Subcutaneous abdominal adipose tissue (tissue), 5 donors: ENCODE measurements at regions not wholly inside any gene's neighbourhood (a gene's known extent, or its start where the extent isn't known, plus 50 kb on each side); places are given as distances from the start of the nearest gene placed in this dataset.

Source experiments
- H3K27ac ChIP-seq: one replicate; pipeline ENCODE4 v1.7.0; 2013; ENCODE audit warnings: low read depth, mild to moderate bottlenecking, inconsistent platforms, low read length, moderate library complexity
- H3K27me3 ChIP-seq, 5 donors: one replicate each; pipeline ENCODE4 v1.7.0; 2013; ENCODE audit warnings: low read length in 5 of 5, inconsistent platforms in 1 of 5; ENCODE audit not compliant: control insufficient read depth in 5 of 5, insufficient read depth in 4 of 5
- H3K36me3 ChIP-seq, 5 donors: one replicate each; pipeline ENCODE4 v1.7.0; 2013; ENCODE audit warnings: low read length in 5 of 5; ENCODE audit not compliant: control insufficient read depth in 5 of 5, insufficient read depth in 5 of 5
- H3K4me1 ChIP-seq, 5 donors: one replicate each; pipeline ENCODE4 v1.7.0; 2013; ENCODE audit warnings: low read length in 5 of 5, mild to moderate bottlenecking in 3 of 5, moderate library complexity in 1 of 5; ENCODE audit not compliant: control insufficient read depth in 5 of 5, insufficient read depth in 5 of 5
- H3K4me3 ChIP-seq, 5 donors: one replicate each; pipeline ENCODE4 v1.7.0; 2013; ENCODE audit warnings: low read length in 5 of 5, low read depth in 1 of 5
- H3K9ac ChIP-seq, 5 donors: one replicate each; pipeline ENCODE4 v1.7.0; 2013; ENCODE audit warnings: low read length in 5 of 5, mild to moderate bottlenecking in 4 of 5, moderate library complexity in 3 of 5
- H3K9me3 ChIP-seq, 5 donors: one replicate each; pipeline ENCODE4 v1.7.0; 2013; ENCODE audit warnings: low read length in 5 of 5; ENCODE audit not compliant: control insufficient read depth in 5 of 5
- donor health status: healthy.
- donor health status: healthy.
- donor health status: healthy.
- donor health status: healthy.
- donor health status: healthy.

GRCh38 chr6:155791186-155791585 is 335.5 kb upstream of the NOX3 start:
- no peak overlapping the region for H3K4me3 ChIP-seq
- H3K27me3 ChIP-seq, result no peaks in the 10 kb centered on the region
- peaks cover 0 to 10% (median 3%) of the 10 kb centered on the region in 5 donors for H3K9me3 ChIP-seq
- H3K9ac ChIP-seq, result no peak overlapping the region
- no peak overlapping the region for H3K27ac ChIP-seq
- no peaks in the 10 kb centered on the region for H3K4me1 ChIP-seq
- H3K36me3 ChIP-seq, result no peaks in the 10 kb centered on the region

DNA sequence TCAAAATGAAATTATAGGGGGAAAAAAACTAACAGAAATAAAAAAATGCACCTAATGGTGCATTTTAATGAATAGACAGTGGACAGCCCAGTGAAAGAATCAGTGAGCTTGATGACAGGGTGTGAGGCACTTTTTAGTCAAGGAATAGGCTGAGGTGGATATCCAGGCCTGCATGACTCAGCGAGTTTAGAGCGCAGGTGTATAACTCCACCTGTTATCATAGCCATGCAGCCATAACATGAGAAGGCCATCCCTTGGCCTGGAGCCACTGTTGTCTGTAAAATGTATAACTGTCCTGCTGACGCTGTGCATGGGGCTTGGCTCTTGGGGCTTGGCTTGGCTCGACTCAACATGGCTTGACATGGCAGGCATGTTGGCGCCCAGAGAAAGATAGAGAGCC is 331.5 kb upstream of the NOX3 start:
- Histone ChIP-seq H3K4me1 (no peaks in the 10 kb centered on the region), H3K27ac (no peak overlapping the region), H3K4me3 (no peak overlapping the region), H3K9ac (no peak overlapping the region), H3K9me3 (no peaks in the 10 kb centered on the region), H3K36me3 (no peaks in the 10 kb centered on the region), H3K27me3 (no peaks in the 10 kb centered on the region)

- Histone ChIP-seq H3K4me1 (no peaks in the 10 kb centered on the region), H3K4me3 (no peak overlapping the region), H3K9ac (no peak overlapping the region), H3K36me3 (no peaks in the 10 kb centered on the region), H3K9me3 (no peaks in the 10 kb centered on the region), H3K27ac (no peak overlapping the region), H3K27me3 (no peaks in the 10 kb centered on the region)
These were observed 330.9 kb upstream of the NOX3 start for GRCh38 chr6:155786528-155786927.

DNA sequence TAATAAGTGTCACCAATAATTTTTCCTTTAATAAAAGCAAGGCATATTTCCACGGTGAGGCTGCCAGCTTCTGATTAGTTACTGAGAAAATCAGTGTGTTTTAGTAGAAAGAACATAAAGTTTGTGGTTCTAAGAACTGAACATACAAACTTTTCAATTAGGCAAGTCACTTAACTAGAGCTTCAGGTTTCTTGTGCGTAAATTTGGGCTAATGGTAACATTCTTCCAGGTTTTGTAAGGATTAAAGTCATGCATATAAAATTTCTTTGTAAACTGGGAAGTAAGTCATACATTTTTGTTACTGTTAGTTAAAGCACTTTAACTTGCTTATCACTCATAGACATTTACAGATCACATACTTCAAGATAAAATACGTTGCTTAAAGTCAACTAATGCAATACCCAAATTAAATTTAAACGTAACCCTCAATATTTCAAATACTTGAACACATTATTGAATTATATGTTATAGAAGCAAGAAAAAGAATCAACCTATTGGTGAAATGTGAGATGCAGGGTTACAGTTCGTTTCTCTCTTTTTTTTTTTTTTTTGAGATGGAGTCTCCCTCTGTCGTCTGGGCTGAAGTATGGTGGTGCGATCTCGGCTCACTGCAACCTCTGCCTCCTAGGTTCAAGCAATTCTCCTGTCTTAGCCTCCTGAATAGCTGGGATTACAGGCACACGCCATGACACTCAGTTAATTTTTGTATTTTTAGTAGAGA is 327.3 kb upstream of the NOX3 start:
- Histone ChIP-seq H3K27me3 (no peaks in the 10 kb centered on the region), H3K9me3 (no peaks in the 10 kb centered on the region), H3K4me1 (no peaks in the 10 kb centered on the region), H3K4me3 (no peak overlapping the region), H3K9ac (no peak overlapping the region), H3K27ac (no peak overlapping the region), H3K36me3 (no peaks in the 10 kb centered on the region)

- Histone ChIP-seq H3K27me3 (no peaks in the 10 kb centered on the region), H3K4me1 (no peaks in the 10 kb centered on the region), H3K27ac (no peak overlapping the region), H3K9me3 (no peaks in the 10 kb centered on the region), H3K9ac (no peak overlapping the region), H3K4me3 (no peak overlapping the region), H3K36me3 (no peaks in the 10 kb centered on the region)
These were observed 326.7 kb upstream of the NOX3 start for GRCh38 chr6:155782320-155782731.

DNA sequence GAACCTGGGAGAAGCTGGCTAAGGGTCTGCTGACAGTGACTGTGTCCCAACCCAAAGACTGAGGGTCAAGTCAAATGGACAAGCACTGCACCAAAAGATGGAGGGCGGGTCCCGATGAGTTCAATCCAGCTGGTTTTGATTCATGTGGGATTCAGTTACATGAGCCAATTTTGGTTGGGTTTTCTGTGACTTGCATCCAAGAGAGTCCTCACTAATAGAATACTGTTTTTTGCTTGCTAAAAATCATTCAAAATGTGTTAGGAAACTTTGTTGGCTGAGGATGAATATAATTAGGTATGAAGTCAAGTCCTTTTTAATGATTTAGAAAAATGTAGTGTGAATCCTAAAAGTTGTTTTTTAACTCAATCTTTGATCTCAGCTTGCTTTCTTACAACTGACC is 323.8 kb upstream of the NOX3 start:
- Histone ChIP-seq H3K9ac (no peak overlapping the region), H3K27me3 (no peaks in the 10 kb centered on the region), H3K36me3 (no peaks in the 10 kb centered on the region), H3K4me3 (no peak overlapping the region), H3K9me3 (no peaks in the 10 kb centered on the region), H3K27ac (no peak overlapping the region), H3K4me1 (no peaks in the 10 kb centered on the region)

- no peaks in the 10 kb centered on the region for H3K9me3 ChIP-seq
- no peak overlapping the region for H3K27ac ChIP-seq
- no peak overlapping the region for H3K9ac ChIP-seq
- no peaks in the 10 kb centered on the region for H3K36me3 ChIP-seq
- H3K4me1 ChIP-seq, result no peaks in the 10 kb centered on the region
- H3K27me3 ChIP-seq, result no peaks in the 10 kb centered on the region
- H3K4me3 ChIP-seq, result no peak overlapping the region
These were observed 322.7 kb upstream of the NOX3 start for GRCh38 chr6:155778336-155778735.

DNA sequence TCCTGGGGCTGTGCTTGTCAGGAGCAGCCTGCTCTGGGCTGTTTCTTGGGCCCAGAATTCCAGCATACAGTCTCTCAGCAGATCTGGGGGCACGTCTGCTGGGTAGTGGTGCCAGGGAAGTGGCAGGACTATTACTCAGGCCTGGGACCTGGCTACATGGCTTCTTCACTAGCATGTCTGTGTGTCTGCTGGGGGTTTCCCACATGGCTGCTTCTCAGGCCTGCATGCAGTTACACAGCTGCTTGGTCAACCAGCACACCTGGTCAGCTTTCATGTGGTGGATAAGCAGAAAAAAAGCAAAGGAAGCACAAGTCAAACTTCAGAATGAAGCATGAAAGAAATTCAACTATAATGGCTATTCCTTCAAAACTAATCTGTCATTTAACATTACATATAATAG is 316.2 kb upstream of the NOX3 start:
- Histone ChIP-seq H3K27me3 (no peaks in the 10 kb centered on the region), H3K9ac (no peak overlapping the region), H3K4me3 (no peak overlapping the region), H3K27ac (no peak overlapping the region), H3K9me3 (peaks cover 0 to 19% (median 7%) of the 10 kb centered on the region in 5 donors), H3K4me1 (no peaks in the 10 kb centered on the region), H3K36me3 (no peaks in the 10 kb centered on the region)

DNA sequence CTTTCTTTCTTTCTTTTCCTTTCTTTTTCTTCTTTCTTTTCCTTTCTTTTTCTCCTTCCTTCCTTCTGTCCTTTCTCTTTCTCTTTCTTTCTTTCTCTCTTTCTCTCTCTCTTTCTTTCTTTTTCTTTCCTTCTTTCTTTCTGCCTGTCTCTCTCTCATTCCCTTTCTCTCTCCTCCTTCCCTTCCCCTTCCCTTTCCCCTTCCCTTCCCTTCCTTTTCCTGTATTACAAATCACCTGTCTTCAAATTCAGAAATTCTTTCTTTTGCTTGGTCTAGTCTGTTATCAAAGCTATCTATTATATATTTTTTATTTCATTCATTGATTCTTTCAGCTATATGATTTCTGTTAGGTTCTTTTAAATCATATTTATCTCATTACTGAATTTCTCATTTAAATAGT is 315.2 kb upstream of the NOX3 start:
- Histone ChIP-seq H3K4me1 (no peaks in the 10 kb centered on the region), H3K9ac (no peak overlapping the region), H3K27me3 (no peaks in the 10 kb centered on the region), H3K36me3 (no peaks in the 10 kb centered on the region), H3K4me3 (no peak overlapping the region), H3K27ac (no peak overlapping the region), H3K9me3 (peaks cover 0 to 19% (median 7%) of the 10 kb centered on the region in 5 donors)

GRCh38 chr6:155770313-155770712 is 314.7 kb upstream of the NOX3 start:
- peaks cover 0 to 19% (median 7%) of the 10 kb centered on the region in 5 donors for H3K9me3 ChIP-seq
- no peaks in the 10 kb centered on the region for H3K27me3 ChIP-seq
- H3K4me3 ChIP-seq, result no peak overlapping the region
- no peak overlapping the region for H3K9ac ChIP-seq
- no peaks in the 10 kb centered on the region for H3K36me3 ChIP-seq
- no peak overlapping the region for H3K27ac ChIP-seq
- H3K4me1 ChIP-seq, result no peaks in the 10 kb centered on the region
